ENCODE measurements at regions not wholly inside any gene's neighbourhood (a gene's known extent, or its start where the extent isn't known, plus 50 kb on each side); places are given as distances from the start of the nearest gene placed in this dataset.

- no peak overlapping the region for H3K4me3 ChIP-seq (ENCODE audit: low read depth, low read length)
- DNase-seq (ENCODE audit: low read depth): no peak
- no peak for TF ChIP-seq CTCF (IDR thresholded peaks at IDR 0.05; ENCODE audit: low read depth, low read length, missing control alignments)
These were observed 85.7 kb upstream of the E2F7 start for GRCh38 chr12:77151030-77151429.

- no peak for TF ChIP-seq CTCF (IDR thresholded peaks at IDR 0.05; ENCODE audit: low read depth, low read length, missing control alignments)
- H3K4me3 ChIP-seq (ENCODE audit: low read depth, low read length): no peak overlapping the region
- DNase-seq (ENCODE audit: low read depth): no peak
These were observed 68.2 kb upstream of the E2F7 start for GRCh38 chr12:77133566-77133965.

GRCh38 chr12:77131977-77132490, 66.7 kb upstream of the E2F7 start:
- no peak for DNase-seq (ENCODE audit: low read depth)
- H3K4me3 ChIP-seq (ENCODE audit: low read depth, low read length): no peak overlapping the region
- no peak for TF ChIP-seq CTCF (IDR thresholded peaks at IDR 0.05; ENCODE audit: low read depth, low read length, missing control alignments)

- H3K4me3 ChIP-seq (ENCODE audit: low read depth, low read length): no peak overlapping the region
- no peak for DNase-seq (ENCODE audit: low read depth)
- no peak for TF ChIP-seq CTCF (IDR thresholded peaks at IDR 0.05; ENCODE audit: low read depth, low read length, missing control alignments)
These were observed 64.8 kb upstream of the E2F7 start for GRCh38 chr12:77130193-77130592.

GRCh38 chr12:77124767-77125166, 59.4 kb upstream of the E2F7 start:
- no peak for DNase-seq (ENCODE audit: low read depth)
- no peak for TF ChIP-seq CTCF (IDR thresholded peaks at IDR 0.05; ENCODE audit: low read depth, low read length, missing control alignments)
- H3K4me3 ChIP-seq (ENCODE audit: low read depth, low read length): no peak overlapping the region

- TF ChIP-seq CTCF (IDR thresholded peaks at IDR 0.05; ENCODE audit: low read depth, low read length, missing control alignments): no peak
- no peak overlapping the region for H3K4me3 ChIP-seq (ENCODE audit: low read depth, low read length)
- DNase-seq (ENCODE audit: low read depth): no peak
These were observed 57.3 kb upstream of the E2F7 start for GRCh38 chr12:77122661-77123060.

- DNase-seq (ENCODE audit: low read depth): no peak
- no peak overlapping the region for H3K4me3 ChIP-seq (ENCODE audit: low read depth, low read length)
These were observed 56.9 kb upstream of the E2F7 start for GRCh38 chr12:77122236-77122635.

More at GRCh38 chr12:77122236-77122635, 56.9 kb upstream of the E2F7 start:
- TF ChIP-seq CTCF (IDR thresholded peaks at IDR 0.05; ENCODE audit: low read depth, low read length, missing control alignments): no peak
